NCI-H82 treated with DMSO at 0.1 percent for 48 hours (cell line): ENCODE measurements at regions not wholly inside any gene's neighbourhood (a gene's known extent, or its start where the extent isn't known, plus 50 kb on each side); places are given as distances from the start of the nearest gene placed in this dataset.
"Not testable (repeated sequence)": the region's sequence is repeated elsewhere in the genome, so short reads cannot be mapped to it uniquely, and the experiment has no call there.

ENCODE experiments used
- DNase-seq: peaks from one replicate; lab custom pipeline; 2025; ENCODE audit not compliant: unreplicated experiment; lab: John Stamatoyannopoulos, UW

- no peak for DNase-seq
These were observed 108.1 kb downstream of the MAP3K21 start for GRCh38 chr1:233435622-233436021.

- no peak for DNase-seq
These were observed 112.2 kb downstream of the MAP3K21 start for GRCh38 chr1:233439721-233440120.

- DNase-seq: no peak
These were observed 113.5 kb downstream of the MAP3K21 start for GRCh38 chr1:233440951-233441401.

- no peak for DNase-seq
These were observed 114.7 kb downstream of the MAP3K21 start for GRCh38 chr1:233442026-233442780.

- no peak for DNase-seq
These were observed 115.7 kb downstream of the MAP3K21 start for GRCh38 chr1:233443040-233443760.

- no peak for DNase-seq
These were observed 117.0 kb downstream of the MAP3K21 start for GRCh38 chr1:233444484-233444883.

GRCh38 chr1:233445737-233446136 is 118.2 kb downstream of the MAP3K21 start:
- no peak for DNase-seq

GRCh38 chr1:233446935-233447334 is 119.4 kb downstream of the MAP3K21 start:
- no peak for DNase-seq

GRCh38 chr1:233448109-233448689 is 120.7 kb downstream of the MAP3K21 start:
- DNase-seq: no peak

- no peak for DNase-seq
These were observed 125.2 kb downstream of the MAP3K21 start for GRCh38 chr1:233452724-233453123.

- DNase-seq: no peak
These were observed 126.1 kb downstream of the MAP3K21 start for GRCh38 chr1:233453433-233454200.

GRCh38 chr1:233459470-233459945 is 132.0 kb downstream of the MAP3K21 start:
- no peak for DNase-seq

- no peak for DNase-seq
These were observed 132.4 kb downstream of the MAP3K21 start for GRCh38 chr1:233459968-233460367.

- no peak for DNase-seq
These were observed 133.2 kb downstream of the MAP3K21 start for GRCh38 chr1:233460692-233461091.

- no peak for DNase-seq
These were observed 134.3 kb downstream of the MAP3K21 start for GRCh38 chr1:233461847-233462246.

- no peak for DNase-seq
These were observed 135.8 kb downstream of the MAP3K21 start for GRCh38 chr1:233463333-233463732.

- DNase-seq: no peak
These were observed 138.3 kb downstream of the MAP3K21 start for GRCh38 chr1:233465745-233466343.

- DNase-seq: no peak
These were observed 143.0 kb upstream of the KCNK1 start for GRCh38 chr1:233470741-233471499.

GRCh38 chr1:233471851-233472250 is 142.1 kb upstream of the KCNK1 start:
- DNase-seq: not testable (repeated sequence)

GRCh38 chr1:233472796-233473195 is 141.1 kb upstream of the KCNK1 start:
- not testable (repeated sequence) for DNase-seq
